CD4-positive, alpha-beta T cell (primary cell): ENCODE measurements at regions not wholly inside any gene's neighbourhood (a gene's known extent, or its start where the extent isn't known, plus 50 kb on each side); places are given as distances from the start of the nearest gene placed in this dataset.

Source experiments
- ATAC-seq: fragments of 200-7000 bp; cut with Tn5 transposase; one replicate; pipeline ENCODE4 v1.10.0; 2022; ENCODE audit warnings: mild to moderate bottlenecking; ENCODE audit not compliant: poor library complexity
- CTCF ChIA-PET: fragments of 350-600 bp; sonication (Branson Sonifier 250); formaldehyde crosslinking; loops from one replicate; lab custom pipeline; 2021; ENCODE audit warnings: antibody characterized with exemption, inconsistent platforms; lab: Charles Lee
- POLR2A ChIA-PET: fragments of 350-600 bp; sonication (Branson Sonifier 250); formaldehyde crosslinking; loops from one replicate; lab custom pipeline; 2021; ENCODE audit warnings: antibody characterized with exemption, inconsistent platforms; lab: Charles Lee
- DNase-seq, 14 experiments: peaks; one replicate each; pipeline ENCODE4 v3.0.0-alpha.2; 2013 to 2020; ENCODE audit warnings: mixed read lengths in 2 of 14
- H3K27ac ChIP-seq, 2 donors: one replicate each; pipeline versions ENCODE4 v1.5.1 to v1.7.0; 2013; ENCODE audit warnings: low read length in 2 of 2, low read depth in 1 of 2, mild to moderate bottlenecking in 1 of 2
- H3K27me3 ChIP-seq, 2 experiments: 1 replicate in 1 of 2; 2 replicates in 1 of 2; pipeline versions ENCODE4 v1.6.1 to v1.7.0; 2013; ENCODE audit warnings: low read length in 2 of 2, control low read depth in 1 of 2, mild to moderate bottlenecking in 1 of 2, moderate library complexity in 1 of 2; ENCODE audit not compliant: insufficient read depth in 2 of 2, control insufficient read depth in 1 of 2
- H3K36me3 ChIP-seq: one replicate; pipeline ENCODE4 v1.6.1; 2013; ENCODE audit warnings: low read length, control low read depth; ENCODE audit not compliant: insufficient read depth
- H3K4me1 ChIP-seq: one replicate; pipeline ENCODE4 v1.6.1; 2013; ENCODE audit warnings: low read length, control low read depth; ENCODE audit not compliant: insufficient read depth
- H3K4me3 ChIP-seq: one replicate; pipeline ENCODE4 v1.5.1; 2013; ENCODE audit warnings: mild to moderate bottlenecking, low read length, moderate library complexity
- H3K9me3 ChIP-seq, 2 experiments: 1 replicate in 1 of 2; 2 replicates in 1 of 2; pipeline versions ENCODE4 v1.6.1 to v1.7.0; 2013; ENCODE audit warnings: low read length in 2 of 2, mild to moderate bottlenecking in 2 of 2, control low read depth in 1 of 2, moderate library complexity in 1 of 2; ENCODE audit not compliant: control insufficient read depth in 1 of 2, insufficient read depth in 1 of 2
- H3K27ac Mint-ChIP-seq: one replicate; pipeline ENCODE4 v1.8.0; 2020; ENCODE audit warnings: mixed read lengths
- H3K27me3 Mint-ChIP-seq: one replicate; pipeline ENCODE4 v1.8.0; 2021; ENCODE audit warnings: mixed read lengths
- H3K36me3 Mint-ChIP-seq: one replicate; pipeline ENCODE4 v1.8.0; 2021; ENCODE audit warnings: low read depth, mixed read lengths
- H3K4me1 Mint-ChIP-seq: one replicate; pipeline ENCODE4 v1.8.0; 2021; ENCODE audit warnings: low read depth, mixed read lengths
- H3K4me3 Mint-ChIP-seq: one replicate; pipeline ENCODE4 v1.8.0; 2020; ENCODE audit warnings: mild to moderate bottlenecking, mixed read lengths
- H3K9me3 Mint-ChIP-seq: one replicate; pipeline ENCODE4 v1.8.0; 2020; ENCODE audit warnings: mixed read lengths
- CTCF ChIP-seq: fragments of 200-600 bp; IDR thresholded peaks from one replicate; pipeline ENCODE4 v1.8.0; 2022; ENCODE audit warnings: antibody characterized with exemption, mild to moderate bottlenecking
- intact Hi-C, 2 experiments: fragments of 100-400 bp; cut with DNase I in 1 of 2; cut with micrococcal nuclease in 1 of 2; formaldehyde crosslinking; loops; one replicate each; pipeline versions ENCODE4 v1.15.1 to v1.9.0; 2023 to 2025; cut with DNase I, micrococcal nuclease

GRCh38 chr15:95693917-95694316, 636.6 kb upstream of the NR2F2 start:
- Mint-ChIP-seq H3K36me3 (no peaks in the 10 kb centered on the region), H3K9me3 (peaks cover 15% of the 10 kb centered on the region), H3K27me3 (no peaks in the 10 kb centered on the region), H3K27ac (no peak overlapping the region), H3K4me3 (no peak overlapping the region), H3K4me1 (no peaks in the 10 kb centered on the region)
- ChIA-PET POLR2A (no interaction called here), CTCF (no interaction called here)
- ATAC-seq, result no peak
- no peak for DNase-seq
- no peaks in the 10 kb centered on the region for H3K4me1 ChIP-seq
- peaks cover 0 to 15% of the 10 kb centered on the region in 2 experiments for H3K9me3 ChIP-seq
- intact Hi-C loops, result no loop called here
- H3K27me3 ChIP-seq, result no peaks in the 10 kb centered on the region
- H3K4me3 ChIP-seq, result no peak overlapping the region
- H3K27ac ChIP-seq, result no peak overlapping the region
- no peak for TF ChIP-seq CTCF
- H3K36me3 ChIP-seq, result no peaks in the 10 kb centered on the region

GRCh38 chr15:95698230-95698629, 632.3 kb upstream of the NR2F2 start:
- Mint-ChIP-seq H3K27ac (no peak overlapping the region), H3K4me1 (no peaks in the 10 kb centered on the region), H3K4me3 (no peak overlapping the region), H3K27me3 (no peaks in the 10 kb centered on the region), H3K36me3 (no peaks in the 10 kb centered on the region), H3K9me3 (peaks cover 24% of the 10 kb centered on the region)
- CTCF ChIA-PET, result no interaction called here
- no peak for DNase-seq
- intact Hi-C loops, result no loop called here
- Histone ChIP-seq H3K4me3 (no peak overlapping the region), H3K27ac (no peak overlapping the region), H3K27me3 (no peaks in the 10 kb centered on the region), H3K9me3 (peaks cover 7 to 40% of the 10 kb centered on the region in 2 experiments), H3K4me1 (no peaks in the 10 kb centered on the region), H3K36me3 (no peaks in the 10 kb centered on the region)
- TF ChIP-seq CTCF, result no peak
- ATAC-seq, result no peak
- POLR2A ChIA-PET, result no interaction called here

- CTCF ChIA-PET, result no interaction called here
- ATAC-seq (no peak), DNase-seq (no peak)
- H3K36me3 Mint-ChIP-seq, result no peaks in the 10 kb centered on the region
- H3K27ac Mint-ChIP-seq, result no peak overlapping the region
- Histone ChIP-seq H3K9me3 (peaks cover 7 to 35% of the 10 kb centered on the region in 2 experiments), H3K36me3 (no peaks in the 10 kb centered on the region), H3K4me3 (no peak overlapping the region), H3K4me1 (no peaks in the 10 kb centered on the region), H3K27me3 (no peaks in the 10 kb centered on the region), H3K27ac (no peak overlapping the region)
- intact Hi-C loops, result no loop called here
- no peak overlapping the region for H3K4me3 Mint-ChIP-seq
- POLR2A ChIA-PET, result no interaction called here
- H3K9me3 Mint-ChIP-seq, result peaks cover 24% of the 10 kb centered on the region
- no peaks in the 10 kb centered on the region for H3K27me3 Mint-ChIP-seq
- no peak for TF ChIP-seq CTCF
- H3K4me1 Mint-ChIP-seq, result no peaks in the 10 kb centered on the region
These were observed 631.5 kb upstream of the NR2F2 start for GRCh38 chr15:95698951-95699350.
